Neuronal stem cell (in vitro differentiated cells): ENCODE measurements at regions not wholly inside any gene's neighbourhood (a gene's known extent, or its start where the extent isn't known, plus 50 kb on each side); places are given as distances from the start of the nearest gene placed in this dataset.

ENCODE experiments used
- DNase-seq: peaks from one replicate; pipeline ENCODE4 v3.0.0-alpha.2; 2013; ENCODE audit warnings: low spot score
- H2AFZ ChIP-seq: one replicate; pipeline ENCODE4 v1.6.1; 2013; ENCODE audit warnings: mild to moderate bottlenecking, low read length, inconsistent platforms
- H2AK5ac ChIP-seq: 2 replicates; pipeline ENCODE4 v1.6.1; 2013; ENCODE audit warnings: low read depth, mild to moderate bottlenecking, inconsistent platforms, low read length, moderate library complexity, mixed read lengths
- H2BK120ac ChIP-seq: 2 replicates; pipeline ENCODE4 v1.6.1; 2013; ENCODE audit warnings: low read depth, mild to moderate bottlenecking, inconsistent platforms, low read length, moderate library complexity, mixed read lengths
- H2BK12ac ChIP-seq: one replicate; pipeline ENCODE4 v1.6.1; 2013; ENCODE audit warnings: low read length, inconsistent platforms
- H2BK15ac ChIP-seq: 2 replicates; pipeline ENCODE4 v1.6.1; 2013; ENCODE audit warnings: mild to moderate bottlenecking, low read length, inconsistent platforms, mixed read lengths
- H2BK5ac ChIP-seq: one replicate; pipeline ENCODE4 v1.6.1; 2013; ENCODE audit warnings: inconsistent platforms, mild to moderate bottlenecking, low read length, moderate library complexity
- H3K14ac ChIP-seq: one replicate; pipeline ENCODE4 v1.6.1; 2013; ENCODE audit warnings: low read length, inconsistent platforms
- H3K18ac ChIP-seq: 2 replicates; pipeline ENCODE4 v1.6.1; 2013; ENCODE audit warnings: low read length, inconsistent platforms
- H3K23ac ChIP-seq: 2 replicates; pipeline ENCODE4 v1.6.1; 2013; ENCODE audit warnings: low read depth, mild to moderate bottlenecking, mixed read lengths, low read length, inconsistent platforms; ENCODE audit not compliant: poor library complexity
- H3K27ac ChIP-seq: replicated peaks from 3 replicates; pipeline ENCODE4 v1.5.1; 2013; ENCODE audit warnings: low read length, inconsistent platforms
- H3K27me3 ChIP-seq, 3 experiments: 2 replicates each; pipeline ENCODE4 v1.6.1; 2013; ENCODE audit warnings: low read length in 3 of 3, mild to moderate bottlenecking in 2 of 3, inconsistent platforms in 1 of 3, low read depth in 1 of 3, mixed read lengths in 1 of 3, moderate library complexity in 1 of 3; ENCODE audit not compliant: control insufficient read depth in 3 of 3, insufficient read depth in 3 of 3
- H3K36me3 ChIP-seq, 2 donors: replicated peaks in 1 of 2; 2 replicates each; pipeline ENCODE4 v1.6.1; 2013; ENCODE audit warnings: low read length in 2 of 2; ENCODE audit not compliant: control insufficient read depth in 2 of 2, insufficient read depth in 2 of 2
- H3K4ac ChIP-seq: 2 replicates; pipeline ENCODE4 v1.6.1; 2013; ENCODE audit warnings: inconsistent platforms, mild to moderate bottlenecking, low read length, moderate library complexity
- H3K4me1 ChIP-seq, 2 donors: 1 replicate in 1 of 2; 2 replicates in 1 of 2; pipeline ENCODE4 v1.6.1; 2013; ENCODE audit warnings: low read length in 2 of 2, low read depth in 1 of 2; ENCODE audit not compliant: control insufficient read depth in 2 of 2, insufficient read depth in 1 of 2
- H3K4me2 ChIP-seq: one replicate; pipeline ENCODE4 v1.6.1; 2013; ENCODE audit warnings: mild to moderate bottlenecking, low read length, inconsistent platforms; ENCODE audit not compliant: insufficient read depth, poor library complexity, severe bottlenecking
- H3K4me3 ChIP-seq, 2 donors: 2 replicates each; pipeline ENCODE4 v1.5.1; 2013; ENCODE audit warnings: low read length in 2 of 2, mild to moderate bottlenecking in 2 of 2, inconsistent platforms in 1 of 2, moderate library complexity in 1 of 2
- H3K79me1 ChIP-seq: one replicate; pipeline ENCODE4 v1.6.1; 2013; ENCODE audit warnings: low read depth, mild to moderate bottlenecking, inconsistent platforms, low read length, moderate library complexity
- H3K9ac ChIP-seq: one replicate; pipeline ENCODE4 v1.6.1; 2013; ENCODE audit warnings: mild to moderate bottlenecking, low read depth, low read length, inconsistent platforms; ENCODE audit not compliant: poor library complexity
- H3K9me3 ChIP-seq, 2 donors: replicated peaks in 1 of 2; 2 replicates each; pipeline versions ENCODE3 to v1.6.1; 2013; ENCODE audit warnings: low read length in 2 of 2, mild to moderate bottlenecking in 2 of 2, inconsistent platforms in 1 of 2, low read depth in 1 of 2, mixed read lengths in 1 of 2, moderate library complexity in 1 of 2; ENCODE audit not compliant: control insufficient read depth in 2 of 2, insufficient read depth in 1 of 2
- H4K8ac ChIP-seq: one replicate; pipeline ENCODE4 v1.6.1; 2013; ENCODE audit warnings: low read depth, mild to moderate bottlenecking, inconsistent platforms, low read length, moderate library complexity
- H4K91ac ChIP-seq: one replicate; pipeline ENCODE4 v1.6.1; 2013; ENCODE audit warnings: low read length, low read depth, mild to moderate bottlenecking, inconsistent platforms; ENCODE audit not compliant: poor library complexity
- WGBS, 2 donors: extraction: QIAGEN DNeasy Blood & Tissue Kit; methylation state at CpG; one replicate each; pipeline ENCODE4 v1.1.7; 2013; ENCODE audit warnings: missing lambda C conversion rate in 2 of 2, mixed read lengths in 1 of 2; ENCODE audit not compliant: insufficient read length in 2 of 2, insufficient replicate concordance in 1 of 2; ENCODE audit errors: extremely low coverage in 2 of 2; 5-methylcytosine and 5-hydroxymethylcytosine counted together

GRCh38 chrX:13253223-13253622 is 66.6 kb downstream of the ATXN3L start:
- H3K27ac ChIP-seq: no peak overlapping the region
- no CpG with 5 or more reads among the region's 3 CpGs for WGBS, 2 donors

GRCh38 chrX:13252726-13253125 is 67.1 kb downstream of the ATXN3L start:
- no peaks in the 10 kb centered on the region for H3K9me3 ChIP-seq
- no peak overlapping the region for H2BK12ac ChIP-seq
- no peak overlapping the region for H3K9ac ChIP-seq
- no peak overlapping the region for H3K4me3 ChIP-seq
- no peaks in the 10 kb centered on the region for H3K79me1 ChIP-seq
- H3K4me2 ChIP-seq: no peak overlapping the region
- H2AK5ac ChIP-seq: no peak overlapping the region
- no peak overlapping the region for H3K14ac ChIP-seq
- no peak overlapping the region for H2AFZ ChIP-seq
- WGBS, 2 donors: no CpG with 5 or more reads among the region's 4 CpGs
- H3K36me3 ChIP-seq: no peaks in the 10 kb centered on the region
- no peak overlapping the region for H3K27ac ChIP-seq
- no peak overlapping the region for H2BK5ac ChIP-seq
- no peak overlapping the region for H3K4ac ChIP-seq
- DNase-seq: no peak
- no peak overlapping the region for H2BK15ac ChIP-seq
- H3K23ac ChIP-seq: no peak overlapping the region
- H3K4me1 ChIP-seq: no peaks in the 10 kb centered on the region
- H4K8ac ChIP-seq: no peak overlapping the region
- no peak overlapping the region for H3K18ac ChIP-seq
- no peak overlapping the region for H4K91ac ChIP-seq
- H3K27me3 ChIP-seq: no peaks in the 10 kb centered on the region
- no peak overlapping the region for H2BK120ac ChIP-seq

More at GRCh38 chrX:13253223-13253622, 66.6 kb downstream of the ATXN3L start:
- H3K36me3 ChIP-seq: no peaks in the 10 kb centered on the region
- H3K4ac ChIP-seq: no peak overlapping the region
- no peak overlapping the region for H3K9ac ChIP-seq
- no peaks in the 10 kb centered on the region for H3K79me1 ChIP-seq
- H3K14ac ChIP-seq: no peak overlapping the region
- H3K27me3 ChIP-seq: no peaks in the 10 kb centered on the region
- DNase-seq: no peak
- no peak overlapping the region for H2BK12ac ChIP-seq
- H4K8ac ChIP-seq: no peak overlapping the region
- H3K18ac ChIP-seq: no peak overlapping the region
- no peak overlapping the region for H4K91ac ChIP-seq
- H3K4me2 ChIP-seq: no peak overlapping the region
- H2BK120ac ChIP-seq: no peak overlapping the region
- no peaks in the 10 kb centered on the region for H3K9me3 ChIP-seq
- no peak overlapping the region for H2AFZ ChIP-seq
- H3K23ac ChIP-seq: no peak overlapping the region
- H2AK5ac ChIP-seq: no peak overlapping the region
- no peak overlapping the region for H2BK5ac ChIP-seq
- no peak overlapping the region for H2BK15ac ChIP-seq
- H3K4me1 ChIP-seq: no peaks in the 10 kb centered on the region
- H3K4me3 ChIP-seq: no peak overlapping the region

- Histone ChIP-seq H2BK120ac (no peak overlapping the region), H2BK15ac (no peak overlapping the region), H2AK5ac (no peak overlapping the region), H2AFZ (no peak overlapping the region), H3K4me2 (no peak overlapping the region), H3K9me3 (no peaks in the 10 kb centered on the region), H3K36me3 (no peaks in the 10 kb centered on the region), H4K8ac (no peak overlapping the region), H3K27me3 (no peaks in the 10 kb centered on the region), H2BK5ac (no peak overlapping the region), H2BK12ac (no peak overlapping the region), H3K79me1 (no peaks in the 10 kb centered on the region), H3K27ac (no peak overlapping the region), H4K91ac (no peak overlapping the region), H3K4ac (no peak overlapping the region), H3K4me1 (no peaks in the 10 kb centered on the region), H3K9ac (no peak overlapping the region), H3K14ac (no peak overlapping the region), H3K18ac (no peak overlapping the region), H3K23ac (no peak overlapping the region), H3K4me3 (no peak overlapping the region)
- DNase-seq: no peak
- no CpG with 5 or more reads among the region's 7 CpGs for WGBS, 2 donors
Measured at GRCh38 chrX:13250826-13251580, 68.8 kb downstream of the ATXN3L start.

- no peak overlapping the region for H2AK5ac ChIP-seq
- no peak overlapping the region for H3K4me2 ChIP-seq
- DNase-seq: no peak
- no peaks in the 10 kb centered on the region for H3K27me3 ChIP-seq
- H3K9me3 ChIP-seq: no peaks in the 10 kb centered on the region
- no peak overlapping the region for H4K91ac ChIP-seq
- no peak overlapping the region for H3K4ac ChIP-seq
- H2BK15ac ChIP-seq: no peak overlapping the region
- H3K36me3 ChIP-seq: no peaks in the 10 kb centered on the region
- no peaks in the 10 kb centered on the region for H3K4me1 ChIP-seq
- no peak overlapping the region for H3K4me3 ChIP-seq
- H3K27ac ChIP-seq: no peak overlapping the region
- no peak overlapping the region for H3K23ac ChIP-seq
- no peak overlapping the region for H3K18ac ChIP-seq
- no peak overlapping the region for H3K9ac ChIP-seq
- H2AFZ ChIP-seq: no peak overlapping the region
- H2BK12ac ChIP-seq: no peak overlapping the region
- no peak overlapping the region for H2BK120ac ChIP-seq
- H3K14ac ChIP-seq: no peak overlapping the region
- no peak overlapping the region for H2BK5ac ChIP-seq
- no peak overlapping the region for H4K8ac ChIP-seq
- no CpG with 5 or more reads among the region's 9 CpGs for WGBS, 2 donors
- H3K79me1 ChIP-seq: no peaks in the 10 kb centered on the region
Measured at GRCh38 chrX:13248867-13249486, 70.9 kb downstream of the ATXN3L start.
